Renal cortex interstitium (tissue), 11 donors: ENCODE measurements at regions not wholly inside any gene's neighbourhood (a gene's known extent, or its start where the extent isn't known, plus 50 kb on each side); places are given as distances from the start of the nearest gene placed in this dataset.
"Not testable (repeated sequence)": the region's sequence is repeated elsewhere in the genome, so short reads cannot be mapped to it uniquely, and the experiment has no call there.

Source experiments
- DNase-seq, 11 donors: peaks; one replicate each; pipeline ENCODE4 v3.0.0-alpha.2; 2013; ENCODE audit warnings: low read depth in 9 of 11, low spot score in 4 of 11; ENCODE audit errors: extremely low read depth in 1 of 11

GRCh38 chr1:240722788-240723187, 110.8 kb upstream of the GREM2 start:
- no peak for DNase-seq

- DNase-seq = no peak
Measured at GRCh38 chr1:240720976-240721375, 109.0 kb upstream of the GREM2 start.

- no peak for DNase-seq
Measured at GRCh38 chr1:240719953-240720700, 108.2 kb upstream of the GREM2 start.

GRCh38 chr1:240716538-240716937, 104.6 kb upstream of the GREM2 start:
- not testable (repeated sequence) for DNase-seq

DNA sequence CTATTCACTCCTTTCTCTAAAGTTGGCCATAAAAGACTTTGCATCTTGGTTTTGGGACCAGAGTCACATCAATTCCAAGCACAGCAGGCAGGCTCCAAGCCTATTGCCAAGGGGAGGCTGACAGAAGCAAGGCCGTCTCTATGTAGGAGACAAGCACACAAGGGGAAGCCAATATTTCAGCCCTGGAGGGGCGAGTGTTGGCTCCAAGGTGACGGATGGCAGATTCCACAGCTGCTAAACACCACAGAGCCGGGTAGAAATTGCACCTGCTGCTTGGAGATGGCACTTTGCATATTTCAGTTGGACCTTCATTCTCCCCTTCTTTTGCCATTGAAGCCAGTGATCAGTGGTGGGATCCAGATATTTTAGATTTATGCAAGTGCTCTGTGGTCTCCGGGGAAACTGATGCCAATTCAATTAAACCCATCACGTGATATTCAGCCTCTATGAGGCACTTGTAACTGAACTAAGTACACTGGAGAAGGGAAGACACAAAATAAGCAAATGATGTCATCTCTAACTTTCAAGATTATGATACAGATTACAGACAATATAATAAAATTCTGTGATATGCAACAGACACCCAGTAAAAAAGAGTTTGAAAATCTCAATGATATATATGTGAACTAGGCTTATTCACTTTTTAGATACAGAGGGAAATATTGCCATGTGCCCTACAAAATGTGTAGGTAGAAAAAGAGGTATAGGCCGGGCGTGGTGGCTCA, 102.8 kb upstream of the GREM2 start:
- no peak for DNase-seq

DNA sequence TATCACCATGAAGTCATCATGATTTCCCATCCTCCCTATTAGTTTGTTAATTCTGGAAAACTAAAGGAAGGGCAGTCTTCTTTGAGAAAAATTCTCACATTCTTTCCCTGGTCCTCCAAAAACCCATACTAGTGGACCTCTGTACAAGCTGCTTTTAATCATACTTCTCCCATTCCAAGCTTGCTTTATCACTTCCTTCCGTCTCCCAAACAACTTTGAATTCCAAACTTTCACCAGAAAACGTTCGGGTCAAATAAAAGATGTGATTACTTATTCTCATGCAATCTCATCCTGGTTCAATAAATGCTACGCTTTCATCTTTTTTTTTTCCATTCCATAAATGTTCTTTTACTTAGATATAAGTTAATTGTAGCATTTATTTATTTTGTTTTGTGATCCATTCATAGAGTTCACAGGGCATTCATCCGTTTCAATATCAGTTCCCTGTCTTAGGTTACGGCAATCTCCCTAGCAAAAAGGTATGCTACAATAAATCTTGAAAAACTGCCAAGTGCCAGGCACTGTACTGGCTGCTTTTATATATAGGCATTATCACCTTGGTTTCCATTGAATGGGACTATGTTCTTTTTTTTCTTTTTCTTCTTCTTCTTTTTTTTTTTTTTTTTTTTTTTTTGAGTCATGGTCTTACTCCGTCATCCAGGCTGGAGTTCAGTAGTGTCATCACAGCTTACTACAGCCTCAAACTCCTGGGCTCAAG, 100.2 kb upstream of the GREM2 start:
- DNase-seq = no peak

- no peak for DNase-seq
Measured at GRCh38 chr1:240711020-240711419, 99.1 kb upstream of the GREM2 start.

DNA sequence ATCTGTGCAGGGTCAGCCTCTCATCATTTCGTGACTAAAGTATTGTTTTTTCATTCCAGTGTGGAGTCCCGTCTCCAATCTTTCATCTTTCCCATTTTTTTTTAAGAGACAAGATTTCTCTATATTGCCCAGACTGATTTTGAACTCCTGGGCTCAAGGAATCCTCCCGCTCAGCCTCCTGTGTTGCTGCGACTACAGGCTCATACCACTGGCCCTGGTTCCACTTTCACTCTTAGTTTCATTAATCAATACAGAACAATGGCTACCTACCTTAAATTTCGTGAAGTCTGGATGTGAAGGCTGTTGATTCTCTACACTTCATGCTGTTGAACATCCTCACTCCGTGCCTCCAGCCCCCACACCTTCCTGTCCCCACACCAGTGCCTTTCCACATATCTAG, 97.7 kb upstream of the GREM2 start:
- no peak for DNase-seq

GRCh38 chr1:240706150-240706935, 94.4 kb upstream of the GREM2 start:
- no peak for DNase-seq

- DNase-seq = no peak
Measured at GRCh38 chr1:240705579-240705978, 93.6 kb upstream of the GREM2 start.

- no peak for DNase-seq
Measured at GRCh38 chr1:240701412-240701811, 89.5 kb upstream of the GREM2 start.

- no peak for DNase-seq
Measured at GRCh38 chr1:240695416-240695815, 83.5 kb upstream of the GREM2 start.

DNA sequence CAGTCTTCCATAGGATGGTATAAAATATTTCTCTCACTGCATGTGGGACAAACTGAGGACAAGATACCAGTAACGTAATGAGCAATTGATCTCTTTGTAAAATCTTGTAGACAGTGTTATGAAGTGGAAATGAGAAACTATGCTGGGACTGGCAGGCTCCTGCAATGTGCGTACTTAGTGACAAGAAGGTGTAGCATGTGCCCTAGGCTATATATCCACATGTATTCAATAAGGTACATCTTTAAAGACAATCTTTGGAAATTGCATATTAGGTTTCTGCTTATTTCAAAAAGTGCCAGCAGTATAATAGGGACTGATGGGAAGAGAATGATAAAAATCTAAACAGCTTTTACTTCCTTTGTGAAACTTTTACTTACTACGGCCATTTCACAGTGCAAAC, 81.9 kb upstream of the GREM2 start:
- no peak for DNase-seq

- DNase-seq = no peak
Measured at GRCh38 chr1:240693036-240693435, 81.1 kb upstream of the GREM2 start.

DNA sequence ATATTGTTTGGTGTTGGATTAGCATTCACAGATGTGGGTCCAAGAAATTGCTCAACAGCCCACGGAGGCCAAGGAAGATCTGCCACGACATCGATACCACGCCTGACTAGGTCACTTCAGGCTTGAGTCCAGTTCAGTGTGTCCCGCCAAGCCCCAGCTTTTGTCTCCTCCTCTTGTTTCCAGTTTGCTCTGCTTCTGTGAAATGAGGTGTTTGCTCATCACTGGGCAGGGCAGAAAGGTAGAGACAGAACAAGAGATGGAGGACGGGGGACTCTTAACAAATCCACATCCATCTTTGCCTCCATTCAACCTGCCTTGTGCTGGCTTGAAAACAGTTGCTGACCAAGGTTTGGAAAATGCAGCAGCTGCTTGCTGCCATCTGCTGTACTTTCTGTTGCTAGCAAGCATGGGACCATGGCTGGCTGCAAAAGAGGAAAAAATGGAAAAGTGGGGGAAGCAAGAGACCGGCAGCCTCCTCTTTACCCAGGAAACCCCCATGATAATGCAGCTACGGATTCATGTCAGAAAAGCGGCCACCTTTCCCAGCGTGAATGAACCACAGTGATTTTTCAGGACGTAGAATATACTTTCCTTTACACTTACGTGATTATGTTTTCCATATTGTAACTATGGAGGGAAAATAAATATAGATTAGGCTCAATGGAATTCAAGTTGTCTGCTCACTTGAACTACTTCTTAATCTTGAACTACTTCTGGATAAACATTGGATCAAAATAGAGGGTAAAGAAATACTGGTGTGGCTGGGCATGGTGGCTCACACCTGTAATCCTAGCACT, 80.2 kb upstream of the GREM2 start:
- DNase-seq = peak; percentile 5 to 40 (median 28)

DNA sequence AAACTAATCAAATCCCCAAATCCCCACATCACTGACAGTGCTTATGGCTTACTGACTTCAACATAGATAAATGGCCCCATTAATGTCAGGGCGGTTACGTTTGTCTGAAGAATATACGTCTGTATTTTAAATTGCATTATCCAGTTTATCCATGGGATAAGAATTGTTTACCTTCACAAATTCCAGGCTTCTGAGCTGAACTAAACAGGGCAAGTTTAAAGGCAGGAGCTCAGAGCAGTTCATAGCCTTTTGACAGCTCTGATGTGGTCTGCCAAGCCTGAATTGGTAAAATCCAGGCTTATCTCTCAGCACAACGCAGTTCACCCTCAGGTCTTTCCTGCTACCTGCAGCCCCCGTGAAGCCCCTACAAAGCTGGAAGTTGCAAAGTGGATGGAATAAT, 79.5 kb upstream of the GREM2 start:
- DNase-seq = no peak

DNA sequence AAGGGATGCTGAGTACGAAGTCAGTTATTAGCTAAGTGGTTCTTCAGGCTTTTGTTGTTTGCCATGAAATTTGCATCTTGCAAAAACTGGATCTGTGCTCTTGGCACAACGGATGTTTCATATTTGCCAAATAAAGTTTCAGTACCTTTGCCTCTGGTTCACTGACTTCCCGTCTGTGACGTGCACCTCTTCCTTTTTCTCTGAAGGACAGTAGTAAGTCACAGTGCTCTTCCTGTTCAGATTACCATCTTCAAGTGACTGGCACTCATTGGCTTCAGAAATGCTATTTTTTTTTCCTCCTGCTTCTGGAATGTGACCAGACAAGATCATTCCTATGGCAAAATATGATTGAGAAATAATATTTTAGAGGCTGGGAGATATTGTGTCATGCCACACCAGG, 75.9 kb upstream of the GREM2 start:
- DNase-seq = no peak

GRCh38 chr1:240683576-240683975, 71.6 kb upstream of the GREM2 start:
- DNase-seq = no peak

DNA sequence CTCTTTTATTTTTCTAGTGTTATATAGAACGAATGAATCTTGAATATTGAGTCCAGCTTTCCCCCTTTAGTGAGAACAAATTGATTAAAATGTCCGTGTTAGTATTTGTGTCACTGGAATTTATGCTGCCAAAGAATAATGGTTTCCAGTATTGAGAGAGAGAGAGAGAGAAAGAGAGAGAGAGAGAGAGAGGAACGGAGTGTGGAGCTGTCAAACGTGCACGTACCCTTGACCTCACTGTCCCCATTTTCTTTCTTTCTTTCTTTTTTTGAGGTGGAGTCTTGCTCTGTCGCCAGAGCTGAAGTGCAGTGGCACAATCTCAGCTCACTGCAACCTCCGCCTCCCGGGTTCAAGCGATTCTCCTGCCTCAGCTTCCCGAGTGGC, 70.9 kb upstream of the GREM2 start:
- no peak for DNase-seq
